D721Med (cell line): ENCODE measurements at regions not wholly inside any gene's neighbourhood (a gene's known extent, or its start where the extent isn't known, plus 50 kb on each side); places are given as distances from the start of the nearest gene placed in this dataset.

Experiments used
- DNase-seq: peaks from one replicate; pipeline ENCODE4 v3.0.0; 2011; ENCODE audit warnings: low spot score; ENCODE audit not compliant: insufficient read length
- FAIRE-seq: peaks from 2 replicates; lab custom pipeline; 2011; peaks lifted over from hg19 to GRCh38; lab: Jason Lieb, UNC
- TF ChIP-seq, protein P1 (sequence below): IDR thresholded peaks from 2 replicates; pipeline ENCODE4 v1.5.1; 2012; ENCODE audit warnings: mild to moderate bottlenecking, control low read depth; ENCODE audit not compliant: insufficient read depth; ENCODE audit errors: missing control alignments

- TF ChIP-seq, protein P1, sequence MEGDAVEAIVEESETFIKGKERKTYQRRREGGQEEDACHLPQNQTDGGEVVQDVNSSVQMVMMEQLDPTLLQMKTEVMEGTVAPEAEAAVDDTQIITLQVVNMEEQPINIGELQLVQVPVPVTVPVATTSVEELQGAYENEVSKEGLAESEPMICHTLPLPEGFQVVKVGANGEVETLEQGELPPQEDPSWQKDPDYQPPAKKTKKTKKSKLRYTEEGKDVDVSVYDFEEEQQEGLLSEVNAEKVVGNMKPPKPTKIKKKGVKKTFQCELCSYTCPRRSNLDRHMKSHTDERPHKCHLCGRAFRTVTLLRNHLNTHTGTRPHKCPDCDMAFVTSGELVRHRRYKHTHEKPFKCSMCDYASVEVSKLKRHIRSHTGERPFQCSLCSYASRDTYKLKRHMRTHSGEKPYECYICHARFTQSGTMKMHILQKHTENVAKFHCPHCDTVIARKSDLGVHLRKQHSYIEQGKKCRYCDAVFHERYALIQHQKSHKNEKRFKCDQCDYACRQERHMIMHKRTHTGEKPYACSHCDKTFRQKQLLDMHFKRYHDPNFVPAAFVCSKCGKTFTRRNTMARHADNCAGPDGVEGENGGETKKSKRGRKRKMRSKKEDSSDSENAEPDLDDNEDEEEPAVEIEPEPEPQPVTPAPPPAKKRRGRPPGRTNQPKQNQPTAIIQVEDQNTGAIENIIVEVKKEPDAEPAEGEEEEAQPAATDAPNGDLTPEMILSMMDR, result no peak
- DNase-seq, result no peak
- no peak for FAIRE-seq
Measured at GRCh38 chr9:99351647-99352046, 129.6 kb downstream of the SEC61B start.

- no peak for FAIRE-seq
- TF ChIP-seq, protein P1, result no peak
- no peak for DNase-seq
Measured at GRCh38 chr9:99352826-99353225, 130.7 kb downstream of the SEC61B start.

DNA sequence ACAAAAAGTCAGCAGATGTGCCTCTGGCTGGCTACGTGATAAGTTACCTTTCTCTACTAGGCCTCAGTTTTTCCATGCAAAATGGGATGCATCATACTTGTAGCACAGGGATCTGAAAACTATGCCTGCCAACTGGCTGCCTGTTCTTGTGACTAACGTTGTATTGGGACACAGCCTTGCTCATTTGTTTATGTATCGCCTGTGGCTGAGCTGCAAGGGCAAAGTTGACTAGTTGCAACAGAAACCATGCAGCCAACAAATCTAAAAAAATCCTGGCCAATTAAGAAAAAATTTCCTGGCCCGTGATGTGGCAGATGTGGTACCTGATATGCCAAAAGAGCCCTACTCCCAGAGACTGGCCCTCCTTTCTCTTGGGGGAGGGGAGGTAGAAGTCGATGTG lies 131.3 kb downstream of the SEC61B start:
- DNase-seq, result no peak
- no peak for FAIRE-seq

GRCh38 chr9:99354104-99354503 lies 132.0 kb downstream of the SEC61B start:
- TF ChIP-seq, protein P1, result no peak
- no peak for FAIRE-seq

More for the DNA sequence above, 131.3 kb downstream of the SEC61B start:
- TF ChIP-seq, protein P1, result no peak

GRCh38 chr9:99356512-99356971 lies 134.5 kb downstream of the SEC61B start:
- DNase-seq (no peak), FAIRE-seq (no peak)
- TF ChIP-seq, protein P1, result no peak

More at GRCh38 chr9:99354104-99354503, 132.0 kb downstream of the SEC61B start:
- DNase-seq, result no peak

DNA sequence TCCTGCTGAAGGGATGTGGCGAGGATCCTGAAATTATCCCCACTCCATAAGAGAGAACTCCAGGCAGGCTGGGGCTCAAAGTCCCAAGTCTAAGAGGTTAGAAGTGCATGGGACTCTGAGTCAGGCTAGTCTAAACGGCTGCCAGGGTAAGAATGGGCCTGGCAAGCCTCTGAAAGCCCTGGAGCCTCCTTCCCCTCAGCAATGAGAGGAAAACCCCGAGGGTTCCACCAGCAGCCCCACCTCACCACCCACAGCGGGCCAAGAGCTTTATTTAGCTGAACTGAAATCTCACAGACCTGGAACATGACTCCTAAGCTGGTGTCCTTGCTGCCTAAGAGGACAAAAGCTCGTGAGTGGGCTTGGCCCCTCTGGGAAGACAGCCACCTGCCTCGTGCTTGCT lies 135.5 kb downstream of the SEC61B start:
- DNase-seq, result no peak
- TF ChIP-seq, protein P1, result no peak
- FAIRE-seq, result no peak

DNA sequence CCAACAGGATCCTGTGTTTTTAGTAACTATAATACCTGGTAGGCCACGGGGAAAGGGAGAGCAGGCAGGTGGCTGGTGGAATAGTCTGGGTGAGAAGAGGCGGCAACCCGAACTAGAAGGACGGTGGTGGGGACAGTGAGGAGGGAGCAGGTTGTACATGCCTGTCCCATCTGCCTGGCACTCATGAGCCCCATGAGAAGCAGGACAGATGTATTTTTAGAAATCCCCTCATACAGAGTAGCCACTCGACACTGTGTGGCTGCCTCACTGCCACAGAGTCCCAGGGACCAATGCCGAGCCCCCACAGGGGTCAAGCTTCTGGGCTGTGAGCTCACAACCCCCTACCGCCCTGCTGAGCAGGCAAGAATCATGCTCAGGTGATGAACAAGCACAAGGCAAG lies 136.6 kb downstream of the SEC61B start:
- FAIRE-seq, result no peak
- TF ChIP-seq, protein P1, result no peak
- no peak for DNase-seq
